COR-L47 (cell line): ENCODE measurements at regions not wholly inside any gene's neighbourhood (a gene's known extent, or its start where the extent isn't known, plus 50 kb on each side); places are given as distances from the start of the nearest gene placed in this dataset.
"Not testable (repeated sequence)": the region's sequence is repeated elsewhere in the genome, so short reads cannot be mapped to it uniquely, and the experiment has no call there.

Experiments
- DNase-seq: peaks from one replicate; lab custom pipeline; 2025; lab: John Stamatoyannopoulos, UW

DNA sequence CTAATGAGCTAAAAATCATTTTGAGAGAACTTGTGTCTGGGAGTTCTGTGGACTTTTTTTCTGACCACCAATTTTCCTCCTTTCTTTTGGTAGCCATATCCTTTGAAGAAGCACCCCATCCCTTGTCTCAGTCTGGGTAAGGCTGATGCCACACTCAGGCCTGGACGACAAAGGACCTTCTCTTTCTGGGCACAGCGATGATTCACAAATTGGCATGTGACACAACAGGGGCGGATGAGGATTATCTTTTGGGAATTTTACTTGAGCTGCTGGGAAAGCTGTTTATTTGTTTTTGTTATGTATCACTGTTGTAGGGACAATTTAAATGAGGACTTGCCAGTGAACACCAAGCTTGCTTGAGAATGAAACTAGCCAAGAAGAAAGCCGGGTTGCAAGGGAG, 233.4 kb upstream of the HAND2 start:
- no peak for DNase-seq

GRCh38 chr4:173761938-173762337, 231.9 kb upstream of the HAND2 start:
- no peak for DNase-seq

DNA sequence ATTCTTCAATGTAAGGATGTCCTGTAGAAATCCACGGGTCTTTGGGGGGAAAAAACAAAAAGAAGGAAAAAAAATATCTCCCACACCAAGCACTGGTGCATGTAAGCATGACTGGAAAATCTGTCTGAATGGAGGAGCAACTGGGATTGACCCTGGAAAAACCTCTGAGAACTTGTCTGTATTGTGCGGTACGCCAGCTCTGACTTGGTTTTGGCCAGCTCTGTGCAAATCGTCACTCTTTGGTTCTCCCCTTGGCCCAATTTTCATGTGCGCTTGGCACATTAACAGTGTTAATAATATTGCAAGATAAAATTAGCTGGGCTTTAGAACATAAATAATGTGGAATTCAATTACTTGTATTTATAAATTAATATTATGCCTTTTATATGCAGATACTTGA, 231.2 kb upstream of the HAND2 start:
- no peak for DNase-seq

DNA sequence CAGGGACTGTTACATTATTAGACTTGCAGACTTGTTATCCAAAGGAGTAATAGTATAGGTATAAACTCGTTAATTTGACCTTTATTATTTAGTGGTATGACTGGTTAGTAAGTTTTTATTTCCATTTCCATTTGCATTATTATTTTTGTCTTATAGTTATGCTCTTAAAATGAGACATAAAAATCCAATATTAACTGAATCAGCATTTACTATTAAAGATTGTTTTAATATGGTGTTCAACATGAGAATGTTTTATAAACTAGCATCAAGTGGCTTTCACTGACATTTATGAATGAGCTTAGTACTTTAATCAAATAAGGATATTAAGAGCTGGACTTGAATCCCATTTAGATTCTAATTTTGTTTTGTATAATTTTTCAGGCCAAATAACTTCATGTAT, 228.1 kb upstream of the HAND2 start:
- no peak for DNase-seq

GRCh38 chr4:173753408-173753807, 223.4 kb upstream of the HAND2 start:
- no peak for DNase-seq

- peak; percentile 9 for DNase-seq
Observed at GRCh38 chr4:173752610-173753230, 222.7 kb upstream of the HAND2 start.

- no peak for DNase-seq
Observed at GRCh38 chr4:173748353-173748752, 218.3 kb upstream of the HAND2 start.

- DNase-seq = no peak
Observed at GRCh38 chr4:173747537-173748257, 217.7 kb upstream of the HAND2 start.

DNA sequence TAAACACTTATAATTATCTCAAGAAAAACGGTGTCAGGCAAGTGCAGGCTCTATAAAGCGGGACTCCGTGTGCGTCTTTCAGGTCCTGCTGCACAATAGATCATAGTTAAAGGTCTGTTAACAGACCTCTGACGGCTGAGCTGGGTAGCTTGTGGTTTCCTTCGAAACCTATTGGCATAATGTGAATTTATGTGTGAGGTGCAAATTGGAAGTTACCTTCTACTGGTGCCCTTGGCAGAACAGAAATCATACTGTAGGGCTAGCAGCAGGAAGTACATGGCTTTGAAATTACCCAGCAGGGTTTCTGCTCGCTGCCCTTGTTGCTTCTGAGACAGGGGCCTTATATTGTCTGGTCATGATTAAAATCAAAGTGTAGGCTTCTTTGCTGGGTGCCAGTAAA, 216.4 kb upstream of the HAND2 start:
- peak; percentile 7 for DNase-seq

DNA sequence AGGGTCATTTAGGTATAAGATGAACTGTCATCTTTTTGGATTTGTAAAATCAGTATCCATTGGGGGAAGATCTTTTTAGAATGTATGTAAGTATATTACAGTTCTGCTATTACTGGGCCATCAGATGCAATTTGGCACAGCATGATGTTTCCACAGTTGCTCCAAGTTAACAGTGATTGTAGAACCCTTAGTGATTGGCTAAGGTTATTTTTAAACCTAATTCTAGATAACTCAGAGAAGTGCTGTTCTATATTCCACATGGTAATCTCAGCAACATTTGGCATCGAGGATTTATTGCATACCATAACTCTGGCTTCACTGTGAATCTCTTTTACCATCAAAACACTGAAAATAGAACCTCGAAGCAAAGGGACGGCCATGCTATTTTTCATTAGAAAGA, 215.7 kb upstream of the HAND2 start:
- DNase-seq = no peak

DNA sequence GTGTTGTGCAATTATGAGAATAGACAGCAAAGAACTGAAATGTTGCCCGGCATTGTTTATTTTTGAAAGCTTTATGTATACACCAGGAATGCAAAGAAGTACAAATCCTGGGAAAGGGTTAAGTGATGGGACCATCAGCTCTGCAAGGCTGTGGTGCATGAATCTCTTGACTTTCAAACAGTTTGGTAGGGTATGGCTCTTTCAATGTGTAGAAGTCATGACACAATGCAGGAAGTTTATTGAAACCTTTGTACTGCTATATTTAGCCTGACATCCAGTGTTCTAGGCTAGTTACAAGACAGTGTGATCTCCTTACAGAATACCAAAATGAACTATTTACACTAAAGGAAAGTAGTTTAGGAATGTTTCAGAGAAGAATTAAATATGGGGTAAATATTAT, 206.8 kb upstream of the HAND2 start:
- no peak for DNase-seq

GRCh38 chr4:173735585-173735984, 205.6 kb upstream of the HAND2 start:
- DNase-seq = no peak

GRCh38 chr4:173735049-173735448, 205.0 kb upstream of the HAND2 start:
- no peak for DNase-seq

DNA sequence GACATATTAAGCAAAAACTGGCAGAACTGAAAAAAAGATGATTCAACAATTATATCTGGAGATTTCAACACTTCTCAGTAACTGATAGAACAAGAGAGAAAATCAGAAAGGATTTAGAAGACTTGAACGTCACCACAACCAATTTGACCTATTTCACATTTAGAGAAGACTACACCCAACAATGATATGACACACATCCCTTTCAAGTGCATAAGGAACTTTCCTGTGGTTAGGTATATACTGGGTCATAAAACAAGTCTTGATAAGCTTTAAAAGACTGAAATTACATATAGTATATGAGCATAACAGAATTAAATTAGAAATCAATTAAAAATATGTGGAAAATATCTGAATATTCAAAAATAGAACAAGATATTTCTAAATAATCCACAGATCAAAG, 201.2 kb upstream of the HAND2 start:
- DNase-seq = no peak

DNA sequence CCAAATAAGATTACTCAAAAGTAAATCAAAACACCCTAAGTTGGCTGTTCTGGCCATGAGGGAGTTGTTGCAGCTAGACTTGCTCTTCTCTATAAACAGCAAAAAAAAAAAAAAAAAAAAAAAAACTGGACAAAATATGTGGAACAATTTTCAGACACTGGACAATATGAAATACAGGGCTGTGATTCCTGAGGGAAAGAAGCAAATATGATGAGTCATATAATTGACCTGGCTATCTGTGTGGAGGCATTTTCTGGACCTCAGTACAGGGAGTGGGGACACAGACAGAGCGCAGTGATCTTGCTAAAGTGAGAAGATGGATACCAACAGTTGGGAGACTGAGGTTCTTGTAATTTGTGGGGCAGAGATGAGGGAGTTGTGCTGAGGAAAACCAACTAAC, 192.0 kb upstream of the HAND2 start:
- no peak for DNase-seq

- not testable (repeated sequence) for DNase-seq
Observed at GRCh38 chr4:173718504-173718903, 188.5 kb upstream of the HAND2 start.

- DNase-seq = no peak
Observed at GRCh38 chr4:173717581-173717980, 187.6 kb upstream of the HAND2 start.

GRCh38 chr4:173714456-173714855, 184.4 kb upstream of the HAND2 start:
- no peak for DNase-seq

DNA sequence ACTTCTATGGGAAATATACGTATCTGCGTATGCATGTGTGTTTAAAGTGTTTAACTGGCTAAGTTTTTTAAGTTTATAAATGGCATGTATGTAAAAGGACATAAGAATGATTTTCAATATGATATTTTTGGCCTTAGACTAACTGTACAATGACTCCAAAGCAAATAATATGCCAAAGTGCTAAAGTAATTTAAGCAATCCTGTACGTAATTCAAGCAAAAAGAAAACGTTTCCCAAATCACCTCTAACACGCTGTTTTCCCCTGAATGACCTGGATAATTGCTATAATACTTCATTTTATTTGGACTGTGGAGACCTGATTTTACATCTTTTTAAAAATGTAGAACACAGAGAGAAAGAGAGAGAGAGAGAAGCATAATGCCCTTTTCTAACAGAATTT, 183.0 kb upstream of the HAND2 start:
- DNase-seq = no peak

- no peak for DNase-seq
Observed at GRCh38 chr4:173707658-173708419, 177.8 kb upstream of the HAND2 start.

- no peak for DNase-seq
Observed at GRCh38 chr4:173704201-173704600, 174.2 kb upstream of the HAND2 start.

GRCh38 chr4:173703021-173703420, 173.0 kb upstream of the HAND2 start:
- no peak for DNase-seq

GRCh38 chr4:173700650-173701049, 170.6 kb upstream of the HAND2 start:
- no peak for DNase-seq
